CD4-positive, alpha-beta T cell (primary cell): ENCODE measurements at regions not wholly inside any gene's neighbourhood (a gene's known extent, or its start where the extent isn't known, plus 50 kb on each side); places are given as distances from the start of the nearest gene placed in this dataset.

ENCODE experiments used
- ATAC-seq: fragments of 200-7000 bp; cut with Tn5 transposase; one replicate; pipeline ENCODE4 v1.10.0; 2022; ENCODE audit warnings: mild to moderate bottlenecking; ENCODE audit not compliant: poor library complexity
- CTCF ChIA-PET: fragments of 350-600 bp; sonication (Branson Sonifier 250); formaldehyde crosslinking; loops from one replicate; lab custom pipeline; 2021; ENCODE audit warnings: antibody characterized with exemption, inconsistent platforms; lab: Charles Lee
- POLR2A ChIA-PET: fragments of 350-600 bp; sonication (Branson Sonifier 250); formaldehyde crosslinking; loops from one replicate; lab custom pipeline; 2021; ENCODE audit warnings: antibody characterized with exemption, inconsistent platforms; lab: Charles Lee
- DNase-seq, 14 experiments: peaks; one replicate each; pipeline ENCODE4 v3.0.0-alpha.2; 2013 to 2020; ENCODE audit warnings: mixed read lengths in 2 of 14
- H3K27ac ChIP-seq, 2 donors: one replicate each; pipeline versions ENCODE4 v1.5.1 to v1.7.0; 2013; ENCODE audit warnings: low read length in 2 of 2, low read depth in 1 of 2, mild to moderate bottlenecking in 1 of 2
- H3K27me3 ChIP-seq, 2 experiments: 1 replicate in 1 of 2; 2 replicates in 1 of 2; pipeline versions ENCODE4 v1.6.1 to v1.7.0; 2013; ENCODE audit warnings: low read length in 2 of 2, control low read depth in 1 of 2, mild to moderate bottlenecking in 1 of 2, moderate library complexity in 1 of 2; ENCODE audit not compliant: insufficient read depth in 2 of 2, control insufficient read depth in 1 of 2
- H3K36me3 ChIP-seq: one replicate; pipeline ENCODE4 v1.6.1; 2013; ENCODE audit warnings: low read length, control low read depth; ENCODE audit not compliant: insufficient read depth
- H3K4me1 ChIP-seq: one replicate; pipeline ENCODE4 v1.6.1; 2013; ENCODE audit warnings: low read length, control low read depth; ENCODE audit not compliant: insufficient read depth
- H3K4me3 ChIP-seq: one replicate; pipeline ENCODE4 v1.5.1; 2013; ENCODE audit warnings: mild to moderate bottlenecking, low read length, moderate library complexity
- H3K9me3 ChIP-seq, 2 experiments: 1 replicate in 1 of 2; 2 replicates in 1 of 2; pipeline versions ENCODE4 v1.6.1 to v1.7.0; 2013; ENCODE audit warnings: low read length in 2 of 2, mild to moderate bottlenecking in 2 of 2, control low read depth in 1 of 2, moderate library complexity in 1 of 2; ENCODE audit not compliant: control insufficient read depth in 1 of 2, insufficient read depth in 1 of 2
- H3K27ac Mint-ChIP-seq: one replicate; pipeline ENCODE4 v1.8.0; 2020; ENCODE audit warnings: mixed read lengths
- H3K27me3 Mint-ChIP-seq: one replicate; pipeline ENCODE4 v1.8.0; 2021; ENCODE audit warnings: mixed read lengths
- H3K36me3 Mint-ChIP-seq: one replicate; pipeline ENCODE4 v1.8.0; 2021; ENCODE audit warnings: low read depth, mixed read lengths
- H3K4me1 Mint-ChIP-seq: one replicate; pipeline ENCODE4 v1.8.0; 2021; ENCODE audit warnings: low read depth, mixed read lengths
- H3K4me3 Mint-ChIP-seq: one replicate; pipeline ENCODE4 v1.8.0; 2020; ENCODE audit warnings: mild to moderate bottlenecking, mixed read lengths
- H3K9me3 Mint-ChIP-seq: one replicate; pipeline ENCODE4 v1.8.0; 2020; ENCODE audit warnings: mixed read lengths
- CTCF ChIP-seq: fragments of 200-600 bp; IDR thresholded peaks from one replicate; pipeline ENCODE4 v1.8.0; 2022; ENCODE audit warnings: antibody characterized with exemption, mild to moderate bottlenecking
- intact Hi-C, 2 experiments: fragments of 100-400 bp; cut with DNase I in 1 of 2; cut with micrococcal nuclease in 1 of 2; formaldehyde crosslinking; loops; one replicate each; pipeline versions ENCODE4 v1.15.1 to v1.9.0; 2023 to 2025; cut with DNase I, micrococcal nuclease

GRCh38 chr14:89486961-89487360 lies 69.9 kb upstream of the FOXN3 start:
- H3K27ac ChIP-seq, result no peak overlapping the region
- Mint-ChIP-seq H3K4me3 (no peak overlapping the region), H3K9me3 (no peaks in the 10 kb centered on the region), H3K4me1 (peaks cover 30% of the 10 kb centered on the region), H3K27me3 (no peaks in the 10 kb centered on the region), H3K27ac (no peak overlapping the region), H3K36me3 (peaks cover 46% of the 10 kb centered on the region)
- H3K9me3 ChIP-seq, result no peaks in the 10 kb centered on the region
- TF ChIP-seq CTCF, result no peak
- H3K36me3 ChIP-seq, result peaks cover 26% of the 10 kb centered on the region
- ChIA-PET POLR2A (no interaction called here), CTCF (no interaction called here)
- no peak for DNase-seq
- intact Hi-C loops, result no loop called here
- no peak for ATAC-seq
- H3K27me3 ChIP-seq, result no peaks in the 10 kb centered on the region
- H3K4me3 ChIP-seq, result no peak overlapping the region
- peaks cover 3% of the 10 kb centered on the region for H3K4me1 ChIP-seq

GRCh38 chr14:89486505-89486904 lies 69.5 kb upstream of the FOXN3 start:
- Histone ChIP-seq H3K36me3 (peaks cover 24% of the 10 kb centered on the region), H3K4me3 (no peak overlapping the region), H3K27ac (no peak overlapping the region), H3K27me3 (no peaks in the 10 kb centered on the region), H3K4me1 (peaks cover 3% of the 10 kb centered on the region), H3K9me3 (no peaks in the 10 kb centered on the region)
- no peak for TF ChIP-seq CTCF
- Mint-ChIP-seq H3K36me3 (peaks cover 48% of the 10 kb centered on the region), H3K27ac (no peak overlapping the region), H3K9me3 (no peaks in the 10 kb centered on the region), H3K27me3 (no peaks in the 10 kb centered on the region), H3K4me3 (no peak overlapping the region), H3K4me1 (peaks cover 30% of the 10 kb centered on the region)
- POLR2A ChIA-PET, result no interaction called here
- CTCF ChIA-PET, result no interaction called here
- intact Hi-C loops, result no loop called here
- DNase-seq (peak in 1 of 14 experiments; percentile 32), ATAC-seq (no peak)

GRCh38 chr14:89485264-89485663 lies 68.2 kb upstream of the FOXN3 start:
- no peak overlapping the region for H3K27ac Mint-ChIP-seq
- no peak overlapping the region for H3K4me3 Mint-ChIP-seq
- intact Hi-C loops, result no loop called here
- Histone ChIP-seq H3K27me3 (no peaks in the 10 kb centered on the region), H3K4me1 (peaks cover 3% of the 10 kb centered on the region), H3K36me3 (peaks cover 25% of the 10 kb centered on the region), H3K27ac (no peak overlapping the region), H3K4me3 (no peak overlapping the region), H3K9me3 (no peaks in the 10 kb centered on the region)
- H3K36me3 Mint-ChIP-seq, result peaks cover 42% of the 10 kb centered on the region
- DNase-seq, result peak in 2 of 14 experiments; percentile 29 to 36
- ChIA-PET CTCF (interaction anchor here (1.2 kb wide), 1 partner anchor 9 kb away, joined by 3 read pairs; no protein-coding TSS in a partner anchor), POLR2A (no interaction called here)
- peaks cover 22% of the 10 kb centered on the region for H3K4me1 Mint-ChIP-seq
- no peaks in the 10 kb centered on the region for H3K9me3 Mint-ChIP-seq
- no peak for TF ChIP-seq CTCF
- no peak for ATAC-seq
- no peaks in the 10 kb centered on the region for H3K27me3 Mint-ChIP-seq
